ENCODE measurements at regions not wholly inside any gene's neighbourhood (a gene's known extent, or its start where the extent isn't known, plus 50 kb on each side); places are given as distances from the start of the nearest gene placed in this dataset.

- Histone ChIP-seq H3K4me3 (no peak overlapping the region), H3K4me1 (no peaks in the 10 kb centered on the region), H3K9me3 (no peaks in the 10 kb centered on the region), H3K27me3 (no peaks in the 10 kb centered on the region), H3K36me3 (no peaks in the 10 kb centered on the region), H3K27ac (no peak overlapping the region)
- no peak for TF ChIP-seq POLR2A (IDR thresholded peaks at IDR 0.05)
- TF ChIP-seq CTCF (IDR thresholded peaks at IDR 0.05): no peak
- no peak for DNase-seq
Measured at GRCh38 chr2:208978946-208979345, 444.9 kb upstream of the MAP2 start.

- Histone ChIP-seq H3K27me3 (no peaks in the 10 kb centered on the region), H3K27ac (no peak overlapping the region), H3K4me1 (no peaks in the 10 kb centered on the region), H3K9me3 (no peaks in the 10 kb centered on the region), H3K4me3 (no peak overlapping the region), H3K36me3 (no peaks in the 10 kb centered on the region)
- no peak for TF ChIP-seq CTCF (IDR thresholded peaks at IDR 0.05)
- no peak for TF ChIP-seq POLR2A (IDR thresholded peaks at IDR 0.05)
- DNase-seq: no peak
Measured at GRCh38 chr2:208980321-208980720, 443.5 kb upstream of the MAP2 start.

GRCh38 chr2:208982831-208983230 lies 441.0 kb upstream of the MAP2 start:
- Histone ChIP-seq H3K4me1 (no peaks in the 10 kb centered on the region), H3K27ac (no peak overlapping the region), H3K4me3 (no peak overlapping the region), H3K9me3 (no peaks in the 10 kb centered on the region), H3K36me3 (no peaks in the 10 kb centered on the region), H3K27me3 (no peaks in the 10 kb centered on the region)
- no peak for DNase-seq
- TF ChIP-seq POLR2A (IDR thresholded peaks at IDR 0.05) (no peak), CTCF (IDR thresholded peaks at IDR 0.05) (no peak)

- Histone ChIP-seq H3K4me1 (no peaks in the 10 kb centered on the region), H3K27ac (no peak overlapping the region), H3K27me3 (no peaks in the 10 kb centered on the region), H3K4me3 (no peak overlapping the region), H3K36me3 (no peaks in the 10 kb centered on the region), H3K9me3 (no peaks in the 10 kb centered on the region)
- TF ChIP-seq POLR2A (IDR thresholded peaks at IDR 0.05) (no peak), CTCF (IDR thresholded peaks at IDR 0.05) (no peak)
- DNase-seq: no peak
Measured at GRCh38 chr2:208983486-208983885, 440.4 kb upstream of the MAP2 start.

- H3K27ac ChIP-seq: no peak overlapping the region
- TF ChIP-seq CTCF (IDR thresholded peaks at IDR 0.05): no peak
- no peaks in the 10 kb centered on the region for H3K9me3 ChIP-seq
- H3K36me3 ChIP-seq: no peaks in the 10 kb centered on the region
- H3K27me3 ChIP-seq: no peaks in the 10 kb centered on the region
- DNase-seq: no peak
- H3K4me1 ChIP-seq: no peaks in the 10 kb centered on the region
- no peak overlapping the region for H3K4me3 ChIP-seq
Measured at GRCh38 chr2:208984376-208985090, 439.3 kb upstream of the MAP2 start.

GRCh38 chr2:208985644-208986043 lies 438.2 kb upstream of the MAP2 start:
- H3K9me3 ChIP-seq: no peaks in the 10 kb centered on the region
- TF ChIP-seq CTCF (IDR thresholded peaks at IDR 0.05): no peak
- no peak for TF ChIP-seq POLR2A (IDR thresholded peaks at IDR 0.05)

More at GRCh38 chr2:208985644-208986043, 438.2 kb upstream of the MAP2 start:
- Histone ChIP-seq H3K4me1 (no peaks in the 10 kb centered on the region), H3K27ac (no peak overlapping the region), H3K4me3 (no peak overlapping the region), H3K27me3 (no peaks in the 10 kb centered on the region), H3K36me3 (no peaks in the 10 kb centered on the region)
- DNase-seq: no peak

All from Peyer's patch (tissue), 4 donors.